DOHH2 (cell line): ENCODE measurements at regions not wholly inside any gene's neighbourhood (a gene's known extent, or its start where the extent isn't known, plus 50 kb on each side); places are given as distances from the start of the nearest gene placed in this dataset.

ENCODE experiments used
- EZH2phosphoT487 ChIP-seq: fragments of 200-600 bp; sonication (generic); IDR thresholded peaks from 2 replicates; pipeline ENCODE4 v1.6.1; 2017; ENCODE audit warnings: borderline replicate concordance, mild to moderate bottlenecking, antibody characterized with exemption, low read length, moderate library complexity, mixed read lengths
- TF ChIP-seq, protein P1 (sequence below): fragments of 200-600 bp; sonication (generic); IDR thresholded peaks from one replicate; pipeline ENCODE4 v1.5.1; 2014; ENCODE audit warnings: antibody characterized with exemption, mild to moderate bottlenecking, low read depth, low read length; ENCODE audit not compliant: poor library complexity, severe bottlenecking

DNA sequence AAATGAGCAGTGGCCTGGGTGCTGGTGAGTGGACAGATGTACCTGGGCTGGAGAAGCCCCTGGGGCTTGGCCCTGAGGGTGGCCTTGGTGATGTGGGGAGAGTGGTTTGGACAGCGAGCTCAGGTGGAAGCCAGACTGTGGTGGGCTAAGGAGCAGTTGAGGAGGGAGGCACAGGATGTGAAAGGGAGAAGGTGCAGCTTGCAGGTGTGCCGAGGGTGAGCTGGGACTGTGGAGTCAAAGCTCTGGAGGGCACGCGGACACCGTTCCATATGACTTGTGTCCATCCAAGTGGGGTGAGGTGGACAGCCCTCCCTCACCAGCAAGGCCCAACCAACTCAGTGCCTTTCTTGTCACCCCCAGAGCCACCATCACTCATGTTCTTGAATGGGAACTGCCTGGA, 170.8 kb upstream of the ZNF267 start:
- TF ChIP-seq, protein P1, sequence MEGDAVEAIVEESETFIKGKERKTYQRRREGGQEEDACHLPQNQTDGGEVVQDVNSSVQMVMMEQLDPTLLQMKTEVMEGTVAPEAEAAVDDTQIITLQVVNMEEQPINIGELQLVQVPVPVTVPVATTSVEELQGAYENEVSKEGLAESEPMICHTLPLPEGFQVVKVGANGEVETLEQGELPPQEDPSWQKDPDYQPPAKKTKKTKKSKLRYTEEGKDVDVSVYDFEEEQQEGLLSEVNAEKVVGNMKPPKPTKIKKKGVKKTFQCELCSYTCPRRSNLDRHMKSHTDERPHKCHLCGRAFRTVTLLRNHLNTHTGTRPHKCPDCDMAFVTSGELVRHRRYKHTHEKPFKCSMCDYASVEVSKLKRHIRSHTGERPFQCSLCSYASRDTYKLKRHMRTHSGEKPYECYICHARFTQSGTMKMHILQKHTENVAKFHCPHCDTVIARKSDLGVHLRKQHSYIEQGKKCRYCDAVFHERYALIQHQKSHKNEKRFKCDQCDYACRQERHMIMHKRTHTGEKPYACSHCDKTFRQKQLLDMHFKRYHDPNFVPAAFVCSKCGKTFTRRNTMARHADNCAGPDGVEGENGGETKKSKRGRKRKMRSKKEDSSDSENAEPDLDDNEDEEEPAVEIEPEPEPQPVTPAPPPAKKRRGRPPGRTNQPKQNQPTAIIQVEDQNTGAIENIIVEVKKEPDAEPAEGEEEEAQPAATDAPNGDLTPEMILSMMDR, result no peak
- no peak for TF ChIP-seq EZH2phosphoT487
